OCI-LY7 (cell line): ENCODE measurements at regions not wholly inside any gene's neighbourhood (a gene's known extent, or its start where the extent isn't known, plus 50 kb on each side); places are given as distances from the start of the nearest gene placed in this dataset.

Experiments
- BruUV-seq: library from RNA; stranded (reverse); fragments of 400-500 nt; replicated peaks from 2 replicates; lab custom pipeline; 2021; lab: Mats Ljungman, UMichigan
- CTCF ChIA-PET: fragments of 300-600 bp; sonication (Branson Sonifier 250); formaldehyde crosslinking; loops from one replicate; lab custom pipeline; 2022; ENCODE audit warnings: antibody characterized with exemption; ENCODE audit not compliant: unreplicated experiment; lab: Charles Lee
- POLR2A ChIA-PET: fragments of 300-600 bp; sonication (Branson Sonifier 250); formaldehyde crosslinking; loops from one replicate; lab custom pipeline; 2022; ENCODE audit warnings: antibody characterized with exemption; lab: Charles Lee
- DNase-seq: peaks from one replicate; pipeline ENCODE4 v3.0.0-alpha.2; 2015; ENCODE audit warnings: low spot score
- H2AFZ ChIP-seq: fragments of 200-600 bp; sonication (generic), shearing (Covaris generic); 2 replicates; pipeline ENCODE4 v1.6.1; 2014; ENCODE audit warnings: mild to moderate bottlenecking, antibody characterized with exemption, low read length, moderate library complexity
- H3K27ac ChIP-seq: fragments of 200-600 bp; sonication (generic); 2 replicates; pipeline ENCODE4 v1.5.1; 2014; ENCODE audit warnings: mixed run types, low read depth, mild to moderate bottlenecking, moderate library complexity, low read length, inconsistent platforms; ENCODE audit not compliant: poor library complexity, severe bottlenecking
- H3K36me3 ChIP-seq: fragments of 200-600 bp; sonication (generic); 2 replicates; pipeline ENCODE4 v1.6.1; 2014; ENCODE audit warnings: mild to moderate bottlenecking, antibody characterized with exemption, low read length, moderate library complexity, mixed read lengths; ENCODE audit not compliant: insufficient read depth
- H3K4me1 ChIP-seq: fragments of 200-600 bp; sonication (generic); 2 replicates; pipeline ENCODE4 v1.5.1; 2014; ENCODE audit warnings: mild to moderate bottlenecking, low read length; ENCODE audit not compliant: insufficient read depth, poor library complexity, severe bottlenecking
- H3K4me2 ChIP-seq: fragments of 200-600 bp; sonication (generic); 2 replicates; pipeline ENCODE4 v1.6.1; 2014; ENCODE audit warnings: mild to moderate bottlenecking, low read length
- H3K4me3 ChIP-seq: fragments of 200-600 bp; sonication (generic); 2 replicates; pipeline ENCODE4 v1.5.1; 2014; ENCODE audit warnings: mild to moderate bottlenecking, low read depth, low read length; ENCODE audit not compliant: poor library complexity, severe bottlenecking
- H3K79me2 ChIP-seq: fragments of 200-600 bp; sonication (generic); 2 replicates; pipeline ENCODE4 v1.6.1; 2016; ENCODE audit warnings: low read depth, mild to moderate bottlenecking, low read length, moderate library complexity, mixed read lengths; ENCODE audit not compliant: insufficient read depth
- H3K9me2 ChIP-seq: fragments of 200-600 bp; sonication (generic); 2 replicates; pipeline ENCODE4 v1.6.1; 2016; ENCODE audit warnings: mild to moderate bottlenecking, low read length, mixed read lengths; ENCODE audit not compliant: insufficient read depth
- H3K9me3 ChIP-seq: fragments of 200-600 bp; sonication (generic); 2 replicates; pipeline ENCODE4 v1.6.1; 2014; ENCODE audit warnings: mild to moderate bottlenecking, mixed run types, low read length, mixed read lengths
- H4K20me1 ChIP-seq: fragments of 200-600 bp; sonication (generic); 2 replicates; pipeline ENCODE4 v1.6.1; 2014; ENCODE audit warnings: mild to moderate bottlenecking, antibody characterized with exemption, low read length, moderate library complexity, mixed read lengths; ENCODE audit not compliant: insufficient read depth
- CTCF ChIP-seq: fragments of 200-600 bp; sonication (generic); conservative IDR thresholded peaks from 2 replicates; pipeline ENCODE4 v1.5.1; 2014; ENCODE audit warnings: mild to moderate bottlenecking, antibody characterized with exemption, low read length, moderate library complexity, mixed read lengths
- EZH2phosphoT487 ChIP-seq: fragments of 200-600 bp; sonication (generic); IDR thresholded peaks from 2 replicates; pipeline ENCODE4 v1.6.1; 2018; ENCODE audit warnings: low read depth, borderline replicate concordance, mild to moderate bottlenecking, mixed run types, antibody characterized with exemption, low read length, moderate library complexity, mixed read lengths
- intact Hi-C: fragments of 100-400 bp; cut with micrococcal nuclease; formaldehyde crosslinking; loops from one replicate; pipeline ENCODE4 v1.10.0; 2022; ENCODE audit not compliant: unreplicated experiment

GRCh38 chr4:101439926-101440325 is 92.6 kb upstream of the PPP3CA start:
- no peaks in the 10 kb centered on the region for H3K79me2 ChIP-seq
- TF ChIP-seq EZH2phosphoT487 (no peak), CTCF (no peak)
- BruUV-seq = no TSS peak
- H3K9me3 ChIP-seq = no peaks in the 10 kb centered on the region
- CTCF ChIA-PET = no interaction called here
- H3K4me3 ChIP-seq = no peak overlapping the region
- H3K4me1 ChIP-seq = no peaks in the 10 kb centered on the region
- intact Hi-C loops = no loop called here
- DNase-seq = no peak
- no peaks in the 10 kb centered on the region for H3K9me2 ChIP-seq
- no peak overlapping the region for H3K4me2 ChIP-seq
- no peak overlapping the region for H2AFZ ChIP-seq
- H3K36me3 ChIP-seq = no peaks in the 10 kb centered on the region
- H4K20me1 ChIP-seq = no peaks in the 10 kb centered on the region
- H3K27ac ChIP-seq = no peak overlapping the region
- POLR2A ChIA-PET = interaction anchor here (0.5 kb wide), 1 partner anchor 1082 kb away, joined by 3 read pairs; no protein-coding TSS in a partner anchor

- Histone ChIP-seq H3K79me2 (no peaks in the 10 kb centered on the region), H3K9me3 (no peaks in the 10 kb centered on the region), H4K20me1 (no peaks in the 10 kb centered on the region), H2AFZ (no peak overlapping the region), H3K27ac (no peak overlapping the region), H3K4me2 (no peak overlapping the region), H3K4me1 (no peaks in the 10 kb centered on the region), H3K4me3 (no peak overlapping the region), H3K9me2 (no peaks in the 10 kb centered on the region), H3K36me3 (no peaks in the 10 kb centered on the region)
- intact Hi-C loops = no loop called here
- TF ChIP-seq EZH2phosphoT487 (no peak), CTCF (no peak)
- no TSS peak for BruUV-seq
- DNase-seq = no peak
- ChIA-PET POLR2A (interaction anchor here (0.6 kb wide), 1 partner anchor 489 kb away, joined by 3 read pairs; no protein-coding TSS in a partner anchor), CTCF (no interaction called here)
Observed at GRCh38 chr4:101421386-101421785, 74.1 kb upstream of the PPP3CA start.

- no peaks in the 10 kb centered on the region for H3K9me2 ChIP-seq
- DNase-seq = no peak
- H3K4me2 ChIP-seq = no peak overlapping the region
- no peaks in the 10 kb centered on the region for H3K36me3 ChIP-seq
- H3K4me1 ChIP-seq = no peaks in the 10 kb centered on the region
- ChIA-PET CTCF (no interaction called here), POLR2A (no interaction called here)
- H4K20me1 ChIP-seq = no peaks in the 10 kb centered on the region
- no peak for TF ChIP-seq EZH2phosphoT487
- no peak for TF ChIP-seq CTCF
- no peaks in the 10 kb centered on the region for H3K79me2 ChIP-seq
- no peak overlapping the region for H3K27ac ChIP-seq
- no TSS peak for BruUV-seq
- H3K9me3 ChIP-seq = no peaks in the 10 kb centered on the region
- H3K4me3 ChIP-seq = no peak overlapping the region
- H2AFZ ChIP-seq = no peak overlapping the region
- intact Hi-C loops = no loop called here
Observed at GRCh38 chr4:101420661-101421060, 73.3 kb upstream of the PPP3CA start.
